Ovary (tissue), 3 donors: ENCODE measurements at regions not wholly inside any gene's neighbourhood (a gene's known extent, or its start where the extent isn't known, plus 50 kb on each side); places are given as distances from the start of the nearest gene placed in this dataset.

Source experiments
- POLR2A ChIP-seq: fragments of 450-650 bp; IDR thresholded peaks from one replicate; pipeline ENCODE4 v1.6.1; 2017; ENCODE audit warnings: antibody characterized with exemption, mild to moderate bottlenecking, moderate library complexity
- TF ChIP-seq, protein P1 (sequence below), 3 donors: fragments of 450-650 bp in 2 of 3; fragments of 200-600 bp in 1 of 3; IDR thresholded peaks; one replicate each; pipeline versions ENCODE4 v1.5.1 to v1.8.0; 2016 to 2022; ENCODE audit warnings: antibody characterized with exemption in 3 of 3, mild to moderate bottlenecking in 1 of 3
- donor health status: DM: no; HTN: no; CAD: no.

DNA sequence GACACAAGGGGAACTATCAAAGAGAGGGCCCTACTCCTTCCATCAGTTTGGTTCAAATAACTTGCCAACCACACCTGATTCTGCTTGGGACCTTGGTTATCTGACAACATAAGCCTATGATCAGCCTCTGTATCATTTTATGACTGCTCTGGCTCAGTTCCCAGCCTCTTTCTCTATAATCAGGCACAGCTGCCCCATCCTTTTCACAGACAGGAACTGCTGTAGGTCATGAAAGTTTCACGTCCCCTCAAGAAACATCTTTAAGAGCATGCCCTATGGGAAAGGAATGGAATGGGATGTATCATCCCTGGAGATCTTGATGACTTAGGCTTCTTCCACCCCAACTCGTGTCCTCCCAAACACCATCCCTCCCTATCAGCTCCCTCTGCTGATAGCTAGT, 243.4 kb downstream of the AR start:
- TF ChIP-seq, protein P1, sequence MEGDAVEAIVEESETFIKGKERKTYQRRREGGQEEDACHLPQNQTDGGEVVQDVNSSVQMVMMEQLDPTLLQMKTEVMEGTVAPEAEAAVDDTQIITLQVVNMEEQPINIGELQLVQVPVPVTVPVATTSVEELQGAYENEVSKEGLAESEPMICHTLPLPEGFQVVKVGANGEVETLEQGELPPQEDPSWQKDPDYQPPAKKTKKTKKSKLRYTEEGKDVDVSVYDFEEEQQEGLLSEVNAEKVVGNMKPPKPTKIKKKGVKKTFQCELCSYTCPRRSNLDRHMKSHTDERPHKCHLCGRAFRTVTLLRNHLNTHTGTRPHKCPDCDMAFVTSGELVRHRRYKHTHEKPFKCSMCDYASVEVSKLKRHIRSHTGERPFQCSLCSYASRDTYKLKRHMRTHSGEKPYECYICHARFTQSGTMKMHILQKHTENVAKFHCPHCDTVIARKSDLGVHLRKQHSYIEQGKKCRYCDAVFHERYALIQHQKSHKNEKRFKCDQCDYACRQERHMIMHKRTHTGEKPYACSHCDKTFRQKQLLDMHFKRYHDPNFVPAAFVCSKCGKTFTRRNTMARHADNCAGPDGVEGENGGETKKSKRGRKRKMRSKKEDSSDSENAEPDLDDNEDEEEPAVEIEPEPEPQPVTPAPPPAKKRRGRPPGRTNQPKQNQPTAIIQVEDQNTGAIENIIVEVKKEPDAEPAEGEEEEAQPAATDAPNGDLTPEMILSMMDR (IDR thresholded peaks at IDR 0.05), result no peak
- no peak for TF ChIP-seq POLR2A
